ENCODE measurements at regions not wholly inside any gene's neighbourhood (a gene's known extent, or its start where the extent isn't known, plus 50 kb on each side); places are given as distances from the start of the nearest gene placed in this dataset.
"Not testable (repeated sequence)": the region's sequence is repeated elsewhere in the genome, so short reads cannot be mapped to it uniquely, and the experiment has no call there.

DNA sequence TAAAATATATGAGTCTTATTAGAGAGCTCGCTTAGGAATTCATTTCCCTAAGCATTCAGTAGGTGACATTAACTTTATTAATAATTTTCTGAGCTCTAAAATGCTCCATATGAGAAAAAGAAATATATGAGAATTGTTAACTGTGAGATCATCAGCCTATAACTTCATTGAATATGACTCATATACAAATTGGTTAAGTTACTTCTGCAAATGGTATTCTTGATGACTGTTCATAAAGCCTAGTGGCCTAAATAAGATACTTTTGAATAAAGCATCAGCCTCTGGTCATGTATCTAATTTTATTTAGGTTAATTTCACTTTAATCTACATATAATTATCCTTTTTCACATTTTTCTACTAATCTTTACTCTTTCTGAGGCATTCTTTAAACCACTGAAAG lies 710.2 kb upstream of the ACO1 start:
- in situ Hi-C loops (cut with HindIII; ENCODE audit: low pct_unique_long_range_greater_than_20kb, low sequenced_read_pairs): no loop called here
- no peak for DNase-seq (ENCODE audit: low read depth)

DNA sequence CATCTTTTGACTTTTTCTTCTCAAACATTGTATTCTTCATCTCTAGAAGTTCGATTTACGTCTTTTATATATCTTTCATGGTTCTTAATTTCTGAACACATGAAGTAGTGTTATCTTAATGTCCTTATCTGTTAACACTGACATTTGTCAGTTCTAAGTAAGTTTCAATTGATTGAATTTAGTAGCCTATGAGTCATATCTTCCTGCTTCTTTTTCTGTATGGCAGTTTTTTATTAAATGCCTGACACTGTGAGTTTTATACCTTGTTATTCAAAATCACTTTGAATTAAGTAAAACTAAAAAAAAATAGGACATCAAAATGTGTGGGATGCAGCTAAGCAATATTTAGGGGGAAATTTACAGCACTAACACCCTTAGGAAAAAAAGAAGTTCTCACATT lies 707.0 kb upstream of the ACO1 start:
- in situ Hi-C loops (cut with HindIII; ENCODE audit: low pct_unique_long_range_greater_than_20kb, low sequenced_read_pairs): no loop called here
- DNase-seq (ENCODE audit: low read depth): no peak

DNA sequence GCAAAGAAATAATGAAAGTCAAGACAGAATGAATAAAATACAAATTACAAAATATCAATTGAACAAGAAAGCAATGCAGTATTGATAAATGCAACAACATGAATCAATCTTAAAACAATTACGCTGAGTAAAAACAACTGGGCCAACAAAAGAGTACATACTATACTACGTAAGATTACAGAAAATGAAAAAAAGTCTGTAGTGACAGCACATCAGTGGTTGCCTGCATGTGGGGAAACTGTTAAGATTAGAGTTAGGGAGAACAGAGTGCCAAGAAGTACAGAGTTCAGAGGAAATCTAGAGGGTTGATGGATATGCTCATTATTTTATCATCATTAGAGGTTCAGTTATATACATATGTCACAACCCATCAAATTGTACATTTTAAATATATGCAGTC lies 706.6 kb upstream of the ACO1 start:
- in situ Hi-C loops (cut with HindIII; ENCODE audit: low pct_unique_long_range_greater_than_20kb, low sequenced_read_pairs): no loop called here
- no peak for DNase-seq (ENCODE audit: low read depth)

DNA sequence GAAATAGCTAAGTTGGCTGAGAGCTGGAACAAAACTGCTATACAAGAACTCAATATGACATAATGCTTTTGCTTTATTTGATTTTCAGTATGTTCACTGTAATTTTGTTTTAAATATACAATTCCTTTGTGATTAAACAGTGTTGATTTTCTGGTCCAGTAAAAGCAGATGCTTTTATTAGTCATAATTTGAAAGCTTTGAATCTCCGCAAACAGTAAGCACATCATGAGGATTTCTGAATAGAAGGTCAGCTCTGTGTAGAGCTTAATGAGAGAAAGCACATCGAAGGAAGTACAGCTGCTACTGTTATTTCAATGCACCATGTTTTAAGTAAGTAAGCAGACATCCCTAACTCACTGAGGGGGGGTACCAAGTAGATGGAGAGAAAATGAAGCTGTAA lies 701.3 kb upstream of the ACO1 start:
- in situ Hi-C loops (cut with HindIII; ENCODE audit: low pct_unique_long_range_greater_than_20kb, low sequenced_read_pairs): no loop called here

DNA sequence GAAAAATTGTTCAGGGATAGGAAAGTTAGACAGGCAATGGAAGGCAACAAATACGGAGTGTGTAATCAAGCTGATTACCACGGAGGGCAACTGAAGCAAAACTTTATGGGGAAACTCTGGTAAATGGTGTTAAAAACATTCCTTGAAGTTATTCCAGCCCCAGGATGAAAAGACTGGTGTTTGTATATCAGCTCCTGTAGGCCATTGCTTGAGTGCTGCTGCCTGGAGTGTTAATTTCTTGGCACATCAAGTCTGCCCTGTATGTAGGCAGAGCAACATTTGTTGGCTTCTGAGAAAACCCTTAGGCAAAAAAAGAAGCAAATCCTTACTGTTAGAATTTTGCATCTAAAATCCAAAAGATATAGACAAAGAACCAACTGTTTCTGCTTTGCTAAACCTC lies 686.5 kb upstream of the ACO1 start:
- in situ Hi-C loops (cut with HindIII; ENCODE audit: low pct_unique_long_range_greater_than_20kb, low sequenced_read_pairs): no loop called here
- no peak for DNase-seq (ENCODE audit: low read depth)

More for the DNA sequence above, 701.3 kb upstream of the ACO1 start:
- DNase-seq (ENCODE audit: low read depth): no peak

DNA sequence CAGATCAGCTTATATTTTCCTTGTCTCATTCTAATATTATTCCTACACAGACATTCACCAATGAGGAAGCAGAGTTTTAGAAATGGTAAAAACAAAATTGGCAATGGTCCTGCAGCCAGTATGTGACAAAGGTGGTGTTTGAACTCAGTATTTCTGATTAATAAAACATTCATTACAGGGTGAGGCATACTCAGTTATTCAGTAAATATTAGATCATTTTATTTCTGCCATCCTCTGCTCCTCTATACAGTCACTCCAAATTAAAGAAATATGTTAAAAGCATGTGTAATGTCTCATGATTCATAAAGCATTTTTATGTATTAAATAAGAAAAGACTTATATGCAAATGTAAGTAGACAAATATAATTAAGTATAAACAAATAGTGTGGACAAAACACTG lies 684.6 kb upstream of the ACO1 start:
- in situ Hi-C loops (cut with HindIII; ENCODE audit: low pct_unique_long_range_greater_than_20kb, low sequenced_read_pairs): no loop called here
- DNase-seq (ENCODE audit: low read depth): no peak

DNA sequence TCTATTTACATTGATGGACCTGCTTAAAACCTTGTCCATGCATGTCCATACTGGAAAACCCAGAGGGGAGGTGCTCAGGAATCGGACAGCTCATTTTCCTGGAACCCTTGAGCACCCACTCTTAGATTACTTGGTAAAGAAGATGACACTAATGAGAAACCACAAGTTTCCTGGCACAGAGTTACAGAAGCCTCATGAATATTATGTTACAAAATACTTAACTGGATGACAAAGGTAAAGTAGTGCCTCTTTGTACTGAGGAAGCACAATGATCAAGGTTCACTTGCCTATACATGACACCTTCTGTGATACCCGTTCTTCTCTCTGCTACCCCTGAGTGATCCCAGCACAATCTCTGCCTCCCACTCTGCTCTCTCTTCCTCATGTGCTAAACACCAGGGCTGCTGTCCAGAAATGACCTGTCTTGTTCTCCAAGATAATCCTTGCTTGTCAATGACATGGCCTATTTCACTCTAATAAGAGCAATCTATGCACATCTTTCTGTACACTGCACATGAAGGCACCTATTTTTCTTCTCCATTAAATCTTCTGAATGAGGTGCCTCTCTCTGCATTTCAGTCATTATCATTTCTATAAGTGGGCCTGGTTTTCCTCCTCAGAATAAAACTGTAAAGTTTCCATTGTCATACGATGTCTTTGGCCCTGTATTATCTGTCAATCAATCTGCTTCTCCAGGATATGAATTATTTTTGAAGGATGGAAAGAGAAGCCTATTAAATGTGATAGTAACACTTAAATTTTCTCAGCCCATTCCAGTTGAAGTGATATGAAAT lies 684.0 kb upstream of the ACO1 start:
- in situ Hi-C loops (cut with HindIII; ENCODE audit: low pct_unique_long_range_greater_than_20kb, low sequenced_read_pairs): no loop called here
- DNase-seq (ENCODE audit: low read depth): no peak

DNA sequence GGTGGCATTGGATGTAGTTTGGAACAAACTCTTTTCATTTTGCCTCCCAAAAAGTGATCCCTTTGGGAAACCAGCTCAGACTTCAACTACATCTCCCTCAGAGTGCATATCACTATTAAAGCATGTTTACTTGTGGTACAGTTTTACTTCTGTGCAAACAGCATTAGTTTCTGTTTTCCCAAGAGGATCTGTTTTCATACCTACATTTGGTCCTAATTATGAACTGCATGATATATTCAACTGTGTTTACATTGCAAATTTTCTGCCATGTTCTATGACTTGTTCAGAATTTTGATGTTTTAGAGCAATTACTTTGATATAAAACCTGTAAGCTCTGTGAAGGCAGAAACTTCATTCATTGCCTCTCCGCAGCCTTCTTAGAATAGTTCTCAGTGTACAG lies 681.5 kb upstream of the ACO1 start:
- no peak for DNase-seq (ENCODE audit: low read depth)
- in situ Hi-C loops (cut with HindIII; ENCODE audit: low pct_unique_long_range_greater_than_20kb, low sequenced_read_pairs): no loop called here

DNA sequence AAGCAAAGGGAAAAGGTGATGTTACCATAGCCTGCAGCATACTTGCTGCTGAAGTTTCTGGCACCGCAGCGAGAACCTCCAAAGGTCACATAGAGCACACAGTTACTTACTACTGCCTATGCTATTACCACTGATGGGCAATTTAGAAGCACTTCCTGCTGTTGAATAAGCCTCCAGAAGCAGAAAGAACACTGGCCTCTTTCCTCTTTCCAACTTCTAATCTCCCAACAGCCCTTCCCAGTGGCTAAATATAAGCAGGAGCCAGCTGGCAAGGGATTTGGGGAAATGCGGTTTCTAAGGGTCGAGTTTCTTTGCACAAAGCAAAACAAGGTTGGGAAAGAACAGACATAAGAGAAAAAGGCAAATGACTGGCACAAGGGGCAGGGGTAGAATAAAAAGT lies 669.2 kb upstream of the ACO1 start:
- in situ Hi-C loops (cut with HindIII; ENCODE audit: low pct_unique_long_range_greater_than_20kb, low sequenced_read_pairs): no loop called here
- no peak for DNase-seq (ENCODE audit: low read depth)

DNA sequence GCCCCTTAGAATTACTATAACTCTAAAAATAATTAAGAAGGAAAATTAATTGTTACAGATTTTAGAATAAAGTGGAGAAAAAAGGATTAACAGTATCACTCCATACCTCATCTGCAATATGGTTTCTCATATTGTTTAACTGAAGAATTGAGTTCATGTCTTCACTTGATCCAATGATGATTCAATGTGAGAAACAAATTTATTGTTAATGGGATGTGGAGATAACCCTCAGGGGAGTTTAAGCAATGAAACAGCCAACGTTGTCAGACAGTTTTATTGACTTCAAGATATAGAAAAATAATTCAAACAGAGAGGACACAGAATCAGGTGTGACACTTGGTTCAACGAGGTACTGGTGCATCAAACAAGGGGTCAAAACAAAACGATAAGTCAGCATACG lies 665.2 kb upstream of the ACO1 start:
- in situ Hi-C loops (cut with HindIII; ENCODE audit: low pct_unique_long_range_greater_than_20kb, low sequenced_read_pairs): no loop called here
- no peak for DNase-seq (ENCODE audit: low read depth)

DNA sequence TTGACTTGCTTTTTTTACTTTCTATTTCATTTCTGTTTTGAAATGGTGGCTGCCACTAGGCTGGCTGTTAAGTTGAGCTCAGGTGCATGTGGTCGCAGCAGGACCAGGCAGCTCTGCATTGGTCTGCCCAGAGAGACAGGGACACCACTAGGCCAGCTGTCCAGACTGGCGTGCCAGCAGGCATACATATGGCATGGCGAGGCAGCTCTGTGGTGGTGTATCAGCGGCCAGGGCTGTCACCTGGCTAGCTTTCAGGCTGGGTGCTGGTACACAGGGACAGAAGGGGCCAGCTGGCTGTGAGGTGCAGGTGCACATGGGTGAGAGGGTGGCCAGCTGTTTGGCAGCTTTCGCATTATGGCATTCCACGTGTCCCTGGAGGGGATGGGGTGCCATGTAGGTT lies 654.0 kb upstream of the ACO1 start:
- in situ Hi-C loops (cut with HindIII; ENCODE audit: low pct_unique_long_range_greater_than_20kb, low sequenced_read_pairs): no loop called here
- DNase-seq (ENCODE audit: low read depth): no peak

DNA sequence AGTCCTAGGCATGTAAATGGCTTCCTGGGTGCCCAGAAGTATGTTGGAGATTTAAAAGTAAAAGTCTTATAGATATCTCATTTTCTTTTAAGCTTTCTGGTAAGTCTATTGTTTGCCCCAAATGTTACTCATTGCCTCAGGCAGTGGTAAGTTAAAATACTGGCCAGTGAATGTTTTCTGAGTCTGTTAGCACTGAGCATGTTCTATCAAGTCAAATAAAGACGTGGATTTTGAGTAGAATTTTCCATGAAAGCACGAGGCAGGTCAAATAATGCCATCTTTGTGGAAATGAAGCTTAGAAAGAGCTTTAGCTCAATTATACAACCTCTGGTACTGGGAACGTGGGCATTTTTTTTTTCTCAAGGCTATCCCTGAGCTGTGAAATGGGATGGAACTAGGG lies 651.3 kb upstream of the ACO1 start:
- no peak for DNase-seq (ENCODE audit: low read depth)
- in situ Hi-C loops (cut with HindIII; ENCODE audit: low pct_unique_long_range_greater_than_20kb, low sequenced_read_pairs): no loop called here

DNA sequence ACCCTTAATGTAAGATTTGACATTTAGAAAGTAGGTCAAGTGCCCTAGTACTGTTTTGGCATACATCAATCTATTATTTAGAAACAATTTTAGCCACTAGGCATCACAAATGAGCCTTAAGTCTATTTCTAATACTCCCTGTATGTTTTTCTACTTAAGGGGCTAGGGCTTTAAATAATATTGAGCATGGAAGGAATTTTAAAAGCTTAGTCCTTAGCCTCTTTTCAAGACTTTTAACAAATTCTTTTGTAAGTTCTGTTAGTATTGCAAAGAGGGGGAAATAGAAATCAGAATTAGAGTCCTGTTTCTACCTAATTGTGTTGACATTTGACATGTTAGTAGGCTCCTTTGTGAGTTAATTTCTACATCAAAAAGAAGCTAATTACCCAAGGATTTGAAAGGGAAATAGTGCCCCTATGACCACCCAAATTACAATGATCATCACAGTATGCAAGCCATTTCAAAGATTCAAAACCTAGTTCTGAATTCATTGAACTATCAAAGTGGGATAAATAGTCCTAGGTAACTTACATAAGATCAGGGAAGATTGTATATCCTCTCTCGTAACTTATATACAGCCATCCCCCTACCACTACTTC lies 647.8 kb upstream of the ACO1 start:
- in situ Hi-C loops (cut with HindIII; ENCODE audit: low pct_unique_long_range_greater_than_20kb, low sequenced_read_pairs): no loop called here
- DNase-seq (ENCODE audit: low read depth): no peak

DNA sequence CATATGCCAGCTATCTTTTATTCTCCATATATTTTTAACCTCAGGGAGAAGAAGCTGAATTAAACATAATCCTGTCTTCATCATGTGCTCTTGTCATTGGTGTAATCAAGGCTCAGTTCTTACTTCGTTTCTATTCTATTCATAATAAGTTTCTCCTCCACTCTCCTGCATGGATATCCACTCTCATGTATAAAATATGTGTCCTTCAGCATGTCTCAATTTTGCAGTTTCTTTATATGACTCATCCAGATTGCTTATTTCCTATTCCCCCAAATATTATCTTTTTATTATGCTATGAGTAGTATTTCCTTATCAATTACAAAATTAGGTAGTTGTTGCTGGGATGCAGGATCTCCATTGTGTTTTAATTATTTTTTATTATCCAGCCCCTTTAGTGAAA lies 643.7 kb upstream of the ACO1 start:
- no peak for DNase-seq (ENCODE audit: low read depth)
- in situ Hi-C loops (cut with HindIII; ENCODE audit: low pct_unique_long_range_greater_than_20kb, low sequenced_read_pairs): no loop called here

DNA sequence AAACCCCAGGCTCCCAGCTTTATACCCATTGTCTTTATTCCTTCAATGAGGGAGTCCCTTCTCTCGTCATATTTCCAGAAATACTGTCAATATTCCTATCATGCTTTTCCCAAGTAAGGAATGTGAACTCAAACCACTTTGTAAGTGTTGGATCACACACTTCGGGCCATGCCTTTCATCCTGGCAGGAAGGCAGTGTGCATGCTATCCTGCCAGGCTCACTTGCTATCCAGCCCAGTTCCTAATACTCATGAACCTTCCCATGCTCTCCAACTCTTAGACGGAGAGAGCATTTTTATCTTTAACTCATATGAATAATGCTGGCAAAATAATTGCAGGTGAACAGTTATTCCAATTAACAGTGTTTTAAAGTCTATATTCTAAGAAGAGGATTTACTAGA lies 639.9 kb upstream of the ACO1 start:
- in situ Hi-C loops (cut with HindIII; ENCODE audit: low pct_unique_long_range_greater_than_20kb, low sequenced_read_pairs): no loop called here
- no peak for DNase-seq (ENCODE audit: low read depth)

DNA sequence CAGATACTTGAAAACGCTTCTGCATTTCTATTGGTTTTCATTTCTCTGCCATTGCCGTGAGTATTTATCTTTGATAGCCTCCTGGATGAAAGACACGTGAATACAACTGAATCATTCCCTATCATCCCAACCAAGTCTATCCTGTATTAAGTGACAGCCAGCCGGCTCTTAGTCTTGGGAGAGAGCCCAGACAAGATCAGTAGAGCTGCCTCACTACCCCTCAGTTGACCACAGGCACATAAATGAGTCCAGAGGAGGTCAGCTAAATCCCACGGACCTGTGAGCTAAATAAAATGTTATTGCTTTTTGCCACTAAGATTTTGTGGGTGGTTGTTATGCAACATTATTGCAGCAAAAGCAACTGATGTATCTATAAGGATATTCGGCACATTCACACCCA lies 639.0 kb upstream of the ACO1 start:
- no peak for DNase-seq (ENCODE audit: low read depth)
- in situ Hi-C loops (cut with HindIII; ENCODE audit: low pct_unique_long_range_greater_than_20kb, low sequenced_read_pairs): no loop called here

DNA sequence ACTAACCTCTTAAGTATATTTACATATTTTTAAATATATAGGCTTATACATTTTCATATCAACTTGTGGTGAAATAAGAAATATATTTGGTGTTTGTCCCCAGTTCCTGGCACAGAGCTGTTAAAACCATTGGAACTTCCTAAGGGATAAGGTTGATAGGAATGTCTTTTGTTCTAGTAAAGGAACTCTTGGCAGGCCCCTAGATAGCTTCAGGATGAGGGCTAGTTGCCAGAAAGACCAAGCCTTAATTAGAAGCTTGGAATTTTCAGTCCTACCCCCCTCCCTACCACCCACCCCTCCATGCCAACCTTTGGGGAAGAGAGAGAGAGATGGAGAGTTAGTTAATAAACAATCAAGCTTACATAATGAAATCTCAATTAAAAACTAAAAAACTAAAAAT lies 638.6 kb upstream of the ACO1 start:
- no peak for DNase-seq (ENCODE audit: low read depth)
- in situ Hi-C loops (cut with HindIII; ENCODE audit: low pct_unique_long_range_greater_than_20kb, low sequenced_read_pairs): no loop called here

DNA sequence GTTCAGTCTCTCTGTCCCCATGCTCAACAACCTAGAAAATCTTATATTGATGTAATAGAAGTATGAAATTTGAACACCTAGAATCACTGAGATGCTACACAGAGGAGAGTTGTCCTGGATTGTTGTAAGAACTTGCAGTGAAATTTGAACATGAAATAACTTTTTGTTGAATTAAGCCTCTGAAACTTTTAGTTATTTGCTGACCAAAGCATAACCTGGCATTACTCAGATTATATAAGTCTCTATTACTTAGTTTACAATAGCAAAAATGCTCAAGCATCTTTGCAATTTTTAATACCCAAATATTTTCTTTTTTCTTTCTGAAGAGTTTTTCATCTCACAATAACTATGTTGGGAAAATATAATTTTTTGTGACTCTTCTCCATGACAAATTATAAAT lies 630.7 kb upstream of the ACO1 start:
- DNase-seq (ENCODE audit: low read depth): no peak
- in situ Hi-C loops (cut with HindIII; ENCODE audit: low pct_unique_long_range_greater_than_20kb, low sequenced_read_pairs): no loop called here

DNA sequence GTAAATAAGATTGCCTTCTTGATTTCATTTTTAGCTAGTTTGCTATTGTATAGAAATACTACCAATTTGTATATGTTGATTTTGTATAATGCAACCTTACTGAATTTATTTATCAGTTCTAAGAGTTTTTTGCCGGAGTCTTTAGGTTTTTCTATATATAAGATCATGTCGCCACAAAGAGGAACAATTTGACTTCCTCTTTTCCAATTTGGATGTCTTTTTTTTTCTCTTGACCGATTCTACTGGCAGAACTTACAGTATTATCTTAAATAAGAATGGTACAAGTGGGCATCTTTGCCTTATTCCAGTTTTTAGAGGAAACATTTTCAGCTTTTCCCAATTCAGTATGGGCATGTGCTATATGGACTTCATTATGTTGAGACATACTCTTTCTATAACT lies 624.7 kb upstream of the ACO1 start:
- in situ Hi-C loops (cut with HindIII; ENCODE audit: low pct_unique_long_range_greater_than_20kb, low sequenced_read_pairs): no loop called here
- DNase-seq (ENCODE audit: low read depth): no peak

DNA sequence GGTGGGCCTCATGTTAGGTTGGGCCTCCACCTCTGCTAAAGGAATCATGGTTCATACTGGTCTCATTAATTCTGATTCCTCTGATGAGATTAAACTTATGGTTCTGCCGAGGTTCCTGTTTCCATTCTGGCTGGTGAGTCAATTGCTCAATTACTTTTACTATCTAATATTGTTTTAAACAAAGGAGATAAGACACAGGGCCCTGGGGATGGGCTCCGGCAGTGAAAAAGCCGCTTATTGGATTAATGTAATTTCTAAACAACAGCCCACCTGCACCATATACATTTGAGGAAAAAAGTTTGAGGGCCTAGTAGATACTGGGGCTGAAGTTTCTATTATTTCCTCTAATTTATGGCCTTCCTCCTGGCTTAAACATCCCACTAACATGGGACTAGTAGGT lies 610.4 kb upstream of the ACO1 start:
- DNase-seq (ENCODE audit: low read depth); in situ Hi-C loops (cut with HindIII; ENCODE audit: low pct_unique_long_range_greater_than_20kb, low sequenced_read_pairs): not testable (repeated sequence)

Data from Caki2 (cell line).